ENCODE measurements at regions not wholly inside any gene's neighbourhood (a gene's known extent, or its start where the extent isn't known, plus 50 kb on each side); places are given as distances from the start of the nearest gene placed in this dataset.

DNA sequence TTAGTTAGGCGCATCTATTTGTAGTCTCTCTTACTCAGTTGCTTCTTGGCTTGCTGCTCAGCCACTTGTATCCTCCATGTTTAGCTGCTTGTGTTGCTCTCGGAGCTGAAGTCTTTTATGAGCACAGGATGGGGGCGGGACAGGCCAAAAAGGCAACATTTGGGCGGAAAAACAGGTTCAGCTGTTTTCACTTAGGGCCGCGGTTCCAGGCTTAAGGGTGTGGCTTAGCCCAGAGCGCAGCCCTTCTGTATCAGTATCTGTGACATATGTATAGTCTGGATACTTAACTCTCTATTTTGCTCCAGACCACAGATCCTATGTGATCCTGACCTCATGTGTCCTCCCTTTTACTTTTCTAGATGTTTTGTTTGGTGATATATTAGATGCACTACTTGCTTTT lies 763.5 kb downstream of the SUCLG1 start:
- H3K27ac ChIP-seq (ENCODE audit: low read depth, low read length, poor library complexity, severe bottlenecking), result no peak overlapping the region
- DNase-seq (ENCODE audit: low spot score), result no peak
- CTCF ChIA-PET, result no interaction called here
- intact Hi-C loops (cut with micrococcal nuclease; ENCODE audit: unreplicated experiment), result no loop called here
- H3K4me3 ChIP-seq (ENCODE audit: low read depth, low read length, poor library complexity, severe bottlenecking), result no peak overlapping the region
- H3K4me1 ChIP-seq (ENCODE audit: insufficient read depth, low read length, poor library complexity, severe bottlenecking), result no peaks in the 10 kb centered on the region
- H3K27me3 ChIP-seq (replicated peaks; ENCODE audit: insufficient read depth, low read depth, low read length, poor library complexity), result no peaks in the 10 kb centered on the region
- no TSS peak for BruUV-seq (replicated peaks)
- peaks cover 29% of the 10 kb centered on the region for H3K9me3 ChIP-seq (ENCODE audit: low read depth, low read length, poor library complexity, severe bottlenecking)
- H3K36me3 ChIP-seq (ENCODE audit: insufficient read depth, low read length, poor library complexity, severe bottlenecking), result no peaks in the 10 kb centered on the region
- POLR2A ChIA-PET (ENCODE audit: low non-redundant PET), result no interaction called here
- TF ChIP-seq, protein P1, sequence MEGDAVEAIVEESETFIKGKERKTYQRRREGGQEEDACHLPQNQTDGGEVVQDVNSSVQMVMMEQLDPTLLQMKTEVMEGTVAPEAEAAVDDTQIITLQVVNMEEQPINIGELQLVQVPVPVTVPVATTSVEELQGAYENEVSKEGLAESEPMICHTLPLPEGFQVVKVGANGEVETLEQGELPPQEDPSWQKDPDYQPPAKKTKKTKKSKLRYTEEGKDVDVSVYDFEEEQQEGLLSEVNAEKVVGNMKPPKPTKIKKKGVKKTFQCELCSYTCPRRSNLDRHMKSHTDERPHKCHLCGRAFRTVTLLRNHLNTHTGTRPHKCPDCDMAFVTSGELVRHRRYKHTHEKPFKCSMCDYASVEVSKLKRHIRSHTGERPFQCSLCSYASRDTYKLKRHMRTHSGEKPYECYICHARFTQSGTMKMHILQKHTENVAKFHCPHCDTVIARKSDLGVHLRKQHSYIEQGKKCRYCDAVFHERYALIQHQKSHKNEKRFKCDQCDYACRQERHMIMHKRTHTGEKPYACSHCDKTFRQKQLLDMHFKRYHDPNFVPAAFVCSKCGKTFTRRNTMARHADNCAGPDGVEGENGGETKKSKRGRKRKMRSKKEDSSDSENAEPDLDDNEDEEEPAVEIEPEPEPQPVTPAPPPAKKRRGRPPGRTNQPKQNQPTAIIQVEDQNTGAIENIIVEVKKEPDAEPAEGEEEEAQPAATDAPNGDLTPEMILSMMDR (conservative IDR thresholded peaks at IDR 0.05; ENCODE audit: low read depth, low read length), result no peak
- TF ChIP-seq EZH2 (IDR thresholded peaks at IDR 0.05; ENCODE audit: borderline replicate concordance, low read depth, low read length, poor library complexity, severe bottlenecking), result no peak

DNA sequence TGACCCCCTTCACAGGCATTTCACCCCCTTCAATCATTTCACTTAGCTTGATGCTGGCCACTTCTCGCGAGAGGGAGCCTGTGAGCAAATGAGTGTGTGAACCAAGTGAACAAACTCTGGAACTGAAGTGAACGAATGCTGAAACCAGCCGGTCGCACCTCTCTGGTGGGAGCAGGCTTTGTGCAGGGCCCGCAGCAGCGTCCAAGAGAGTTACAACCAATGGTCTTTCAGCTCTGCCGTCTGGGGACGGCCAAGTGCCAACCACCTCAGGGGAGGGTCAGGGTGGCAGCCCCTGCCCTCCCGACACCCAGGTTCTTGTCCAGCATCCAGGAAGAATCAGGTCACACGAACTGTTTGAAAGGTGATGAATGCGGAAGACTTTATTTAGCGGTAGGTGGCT lies 764.0 kb downstream of the SUCLG1 start:
- Histone ChIP-seq H3K9me3 (ENCODE audit: low read depth, low read length, poor library complexity, severe bottlenecking) (peaks cover 29% of the 10 kb centered on the region), H3K27ac (ENCODE audit: low read depth, low read length, poor library complexity, severe bottlenecking) (no peak overlapping the region), H3K36me3 (ENCODE audit: insufficient read depth, low read length, poor library complexity, severe bottlenecking) (no peaks in the 10 kb centered on the region), H3K27me3 (replicated peaks; ENCODE audit: insufficient read depth, low read depth, low read length, poor library complexity) (no peaks in the 10 kb centered on the region), H3K4me1 (ENCODE audit: insufficient read depth, low read length, poor library complexity, severe bottlenecking) (no peaks in the 10 kb centered on the region), H3K4me3 (ENCODE audit: low read depth, low read length, poor library complexity, severe bottlenecking) (no peak overlapping the region)
- intact Hi-C loops (cut with micrococcal nuclease; ENCODE audit: unreplicated experiment), result no loop called here
- BruUV-seq (replicated peaks), result no TSS peak
- ChIA-PET POLR2A (ENCODE audit: low non-redundant PET) (no interaction called here), CTCF (no interaction called here)
- TF ChIP-seq EZH2 (IDR thresholded peaks at IDR 0.05; ENCODE audit: borderline replicate concordance, low read depth, low read length, poor library complexity, severe bottlenecking), result no peak
- TF ChIP-seq, protein P1 (conservative IDR thresholded peaks at IDR 0.05; ENCODE audit: low read depth, low read length), result no peak
- no peak for DNase-seq (ENCODE audit: low spot score)

DNA sequence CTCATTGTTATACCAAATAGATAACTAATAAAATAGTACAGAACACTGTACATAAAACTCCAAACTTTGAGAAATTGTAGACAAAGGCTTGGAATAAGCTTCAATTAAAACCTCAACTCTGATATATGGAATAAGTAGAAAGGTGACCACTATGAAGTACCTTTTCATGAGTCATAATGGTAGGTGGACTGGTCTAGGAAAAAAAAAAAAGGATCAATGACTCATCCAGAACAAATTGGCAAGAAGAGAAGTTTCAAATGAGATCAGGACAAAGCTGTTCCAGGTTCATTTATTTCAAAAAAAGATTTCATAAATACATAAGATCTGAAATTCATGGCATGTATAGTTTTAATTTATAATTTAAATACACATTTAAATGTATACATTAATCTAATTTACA lies 769.7 kb downstream of the SUCLG1 start:
- no peaks in the 10 kb centered on the region for H3K36me3 ChIP-seq (ENCODE audit: insufficient read depth, low read length, poor library complexity, severe bottlenecking)
- no peak for DNase-seq (ENCODE audit: low spot score)
- POLR2A ChIA-PET (ENCODE audit: low non-redundant PET), result no interaction called here
- H3K27me3 ChIP-seq (replicated peaks; ENCODE audit: insufficient read depth, low read depth, low read length, poor library complexity), result no peaks in the 10 kb centered on the region
- CTCF ChIA-PET, result no interaction called here
- TF ChIP-seq, protein P1 (conservative IDR thresholded peaks at IDR 0.05; ENCODE audit: low read depth, low read length), result no peak
- TF ChIP-seq EZH2 (IDR thresholded peaks at IDR 0.05; ENCODE audit: borderline replicate concordance, low read depth, low read length, poor library complexity, severe bottlenecking), result no peak
- no peaks in the 10 kb centered on the region for H3K4me1 ChIP-seq (ENCODE audit: insufficient read depth, low read length, poor library complexity, severe bottlenecking)
- no peak overlapping the region for H3K4me3 ChIP-seq (ENCODE audit: low read depth, low read length, poor library complexity, severe bottlenecking)
- H3K27ac ChIP-seq (ENCODE audit: low read depth, low read length, poor library complexity, severe bottlenecking), result no peak overlapping the region
- BruUV-seq (replicated peaks), result no TSS peak
- H3K9me3 ChIP-seq (ENCODE audit: low read depth, low read length, poor library complexity, severe bottlenecking), result peaks cover 10% of the 10 kb centered on the region
- intact Hi-C loops (cut with micrococcal nuclease; ENCODE audit: unreplicated experiment), result no loop called here

All from A673 (cell line).